ENCODE measurements at regions not wholly inside any gene's neighbourhood (a gene's known extent, or its start where the extent isn't known, plus 50 kb on each side); places are given as distances from the start of the nearest gene placed in this dataset.
"Not testable (repeated sequence)": the region's sequence is repeated elsewhere in the genome, so short reads cannot be mapped to it uniquely, and the experiment has no call there.

DNA sequence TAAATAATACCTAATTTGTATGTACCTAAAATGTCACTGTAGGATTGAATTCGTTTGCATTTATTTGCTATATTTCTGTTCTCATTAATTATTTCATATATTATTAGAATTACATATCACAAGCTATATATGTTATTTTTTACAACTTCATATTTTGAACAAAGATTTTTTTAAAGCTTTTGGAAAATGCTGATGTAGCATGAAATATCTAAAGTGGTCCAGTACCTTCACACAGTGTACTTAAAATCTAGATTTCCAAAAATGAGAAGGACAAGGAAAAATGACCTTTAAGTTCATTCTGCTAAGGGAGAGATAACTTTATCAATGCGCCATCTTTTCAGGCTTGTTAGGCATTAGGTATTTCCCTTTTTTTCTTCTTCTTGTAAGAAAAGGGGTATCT lies 71.8 kb downstream of the LARP7 start:
- no peak for DNase-seq
- TF ChIP-seq GATA1 (IDR thresholded peaks at IDR 0.05; ENCODE audit: low read depth, low read length): no peak
- TF ChIP-seq POLR2A (IDR thresholded peaks at IDR 0.05; ENCODE audit: low read length): no peak

DNA sequence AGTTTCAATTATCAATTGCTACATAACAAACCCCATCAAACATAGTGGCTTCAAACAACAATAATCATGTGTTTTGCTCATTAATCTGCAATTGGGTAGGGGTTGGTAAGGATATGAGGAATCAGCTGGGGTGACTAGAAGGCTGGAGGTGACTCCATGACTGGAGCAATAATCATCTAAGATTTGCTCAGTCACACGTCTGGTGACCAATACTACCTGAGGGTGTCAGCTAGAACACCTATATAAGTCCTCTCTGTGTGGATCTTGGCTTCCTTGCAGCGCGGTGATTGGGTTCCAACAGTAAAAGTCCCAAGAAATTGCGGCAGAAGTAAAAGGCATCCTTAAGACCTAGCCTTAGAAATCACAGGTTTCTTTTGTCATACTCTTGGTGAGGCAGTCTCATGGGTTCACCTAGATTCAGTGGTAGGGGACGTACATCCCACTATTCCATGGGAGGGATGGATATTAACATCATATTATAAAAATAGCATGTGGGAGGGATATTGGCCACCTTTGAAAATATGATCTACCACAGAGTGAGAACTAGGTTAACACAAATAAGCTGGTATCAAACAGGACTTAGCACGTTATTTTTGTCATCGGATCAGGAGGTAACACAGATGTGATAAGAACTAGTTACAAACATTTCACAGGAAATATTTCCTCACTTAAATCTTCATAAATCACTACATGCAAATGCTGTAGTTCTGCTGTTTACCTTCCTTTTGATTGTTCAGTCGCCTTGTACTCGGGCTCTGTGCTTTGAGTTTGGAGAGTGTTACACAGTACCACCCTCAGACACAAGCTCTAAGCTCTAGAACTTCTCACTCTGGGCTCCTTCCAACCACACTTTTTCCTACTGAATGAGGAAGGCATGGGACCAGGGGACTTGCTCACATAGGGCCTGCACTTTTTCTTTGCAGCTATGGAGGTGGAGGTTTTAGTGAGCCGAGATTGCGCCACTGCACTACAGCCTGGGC lies 78.3 kb downstream of the LARP7 start:
- no peak for DNase-seq
- TF ChIP-seq GATA1 (IDR thresholded peaks at IDR 0.05; ENCODE audit: low read depth, low read length): no peak
- no peak for TF ChIP-seq POLR2A (IDR thresholded peaks at IDR 0.05; ENCODE audit: low read length)

DNA sequence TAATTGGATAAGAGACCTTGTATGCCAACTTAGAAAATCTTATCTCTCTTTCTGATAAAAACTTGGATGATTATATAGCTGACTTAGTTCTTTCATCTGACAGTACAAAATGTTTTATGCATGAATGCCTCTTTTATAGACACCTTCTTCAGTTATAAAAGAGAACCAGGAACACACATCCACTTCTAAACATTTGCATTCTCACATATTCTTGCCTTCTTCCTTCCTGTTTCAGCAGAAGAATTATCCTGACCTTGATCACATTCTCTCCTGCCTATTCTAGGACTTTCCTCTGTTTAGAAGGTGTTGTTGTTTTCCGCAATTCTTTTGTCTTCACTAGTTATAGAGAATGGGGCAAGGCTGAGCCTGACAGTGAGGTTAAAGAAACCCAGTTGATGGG lies 80.9 kb downstream of the LARP7 start:
- TF ChIP-seq GATA1 (IDR thresholded peaks at IDR 0.05; ENCODE audit: low read depth, low read length) (no peak), POLR2A (IDR thresholded peaks at IDR 0.05; ENCODE audit: low read length) (no peak)

DNA sequence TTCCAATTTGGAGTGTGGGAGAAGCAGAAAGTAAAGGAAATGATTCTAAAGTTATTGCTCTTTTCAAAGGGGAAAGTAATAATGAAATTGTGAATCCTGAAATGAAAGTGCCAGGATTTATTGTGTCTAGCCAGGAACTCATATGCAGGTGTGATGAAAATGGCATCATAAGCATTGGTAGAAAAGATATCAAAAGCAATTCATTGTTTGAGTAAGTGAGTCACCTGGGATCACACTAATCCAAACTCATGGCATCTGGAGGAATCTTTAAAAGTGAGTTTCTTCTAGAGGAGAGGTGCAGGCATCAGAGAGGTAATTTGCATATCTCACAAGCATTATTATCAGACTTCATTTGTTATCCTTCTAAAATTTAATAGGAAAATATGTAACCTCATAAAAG lies 84.7 kb downstream of the LARP7 start:
- no peak for DNase-seq
- TF ChIP-seq POLR2A (IDR thresholded peaks at IDR 0.05; ENCODE audit: low read length) (no peak), GATA1 (IDR thresholded peaks at IDR 0.05; ENCODE audit: low read depth, low read length) (no peak)

More for the DNA sequence above, 80.9 kb downstream of the LARP7 start:
- DNase-seq: no peak

GRCh38 chr4:112726041-112726440 lies 89.1 kb downstream of the LARP7 start:
- no peak for TF ChIP-seq POLR2A (IDR thresholded peaks at IDR 0.05; ENCODE audit: low read length)
- TF ChIP-seq GATA1 (IDR thresholded peaks at IDR 0.05; ENCODE audit: low read depth, low read length): no peak
- DNase-seq: no peak

DNA sequence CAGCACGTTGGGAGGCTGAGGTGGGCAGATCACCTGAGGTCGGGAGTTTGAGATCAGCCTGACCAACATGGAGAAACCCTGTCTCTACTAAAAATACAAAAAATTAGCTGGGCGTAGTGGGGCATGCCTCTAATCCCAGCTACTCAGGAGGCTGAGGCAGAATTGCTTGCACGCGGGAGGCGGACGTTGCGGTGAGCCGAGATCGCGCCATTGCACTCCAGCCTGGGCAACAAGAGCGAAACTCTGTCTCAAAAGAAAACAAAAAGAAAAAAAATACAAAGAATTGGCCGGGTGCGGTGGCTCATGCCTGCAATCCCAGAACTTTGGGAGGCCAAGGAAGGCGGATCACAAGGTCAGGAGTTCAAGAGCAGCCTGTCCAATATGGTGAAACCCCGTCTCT lies 90.8 kb downstream of the LARP7 start:
- not testable (repeated sequence) for DNase-seq

DNA sequence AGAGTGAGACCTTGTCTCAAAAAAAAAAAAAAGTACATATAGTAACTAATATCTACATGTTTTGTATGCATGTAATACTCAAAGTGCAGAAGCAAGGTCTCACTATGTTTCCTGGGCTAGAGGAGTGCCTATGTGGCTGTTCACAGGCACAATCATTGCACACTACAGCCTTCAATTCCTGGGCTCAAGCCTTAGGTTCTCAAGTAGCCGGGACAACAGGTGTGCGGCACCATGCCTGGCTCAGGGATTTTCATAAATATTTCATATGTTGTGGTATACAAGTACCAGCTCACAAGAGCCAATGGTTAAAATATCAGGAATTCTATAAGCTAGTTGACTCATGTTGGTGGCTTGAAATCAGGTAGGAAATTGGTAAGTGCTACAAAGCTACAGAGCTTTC lies 94.8 kb downstream of the LARP7 start:
- no peak for TF ChIP-seq POLR2A (IDR thresholded peaks at IDR 0.05; ENCODE audit: low read length)
- no peak for TF ChIP-seq GATA1 (IDR thresholded peaks at IDR 0.05; ENCODE audit: low read depth, low read length)
- no peak for DNase-seq

DNA sequence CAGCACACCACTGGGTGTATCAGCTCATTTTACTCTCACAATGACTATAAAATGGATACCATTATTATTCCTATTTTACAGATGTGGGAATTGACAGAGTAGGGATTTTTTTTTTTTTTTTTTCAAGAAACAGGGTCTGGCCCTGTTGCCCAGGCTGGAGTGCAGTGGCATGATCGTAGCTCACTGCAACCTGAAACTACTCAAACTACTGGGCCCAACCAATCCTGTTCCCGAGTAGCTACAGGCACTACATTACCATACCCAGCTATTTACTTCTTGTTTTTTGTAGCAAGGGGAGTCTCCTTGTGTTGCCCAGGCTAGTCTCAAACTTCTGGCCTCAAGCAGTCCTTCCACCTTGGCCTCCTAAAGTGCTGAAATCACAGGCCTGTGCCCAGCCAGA lies 95.2 kb downstream of the LARP7 start:
- TF ChIP-seq GATA1 (IDR thresholded peaks at IDR 0.05; ENCODE audit: low read depth, low read length) (no peak), POLR2A (IDR thresholded peaks at IDR 0.05; ENCODE audit: low read length) (no peak)
- no peak for DNase-seq

DNA sequence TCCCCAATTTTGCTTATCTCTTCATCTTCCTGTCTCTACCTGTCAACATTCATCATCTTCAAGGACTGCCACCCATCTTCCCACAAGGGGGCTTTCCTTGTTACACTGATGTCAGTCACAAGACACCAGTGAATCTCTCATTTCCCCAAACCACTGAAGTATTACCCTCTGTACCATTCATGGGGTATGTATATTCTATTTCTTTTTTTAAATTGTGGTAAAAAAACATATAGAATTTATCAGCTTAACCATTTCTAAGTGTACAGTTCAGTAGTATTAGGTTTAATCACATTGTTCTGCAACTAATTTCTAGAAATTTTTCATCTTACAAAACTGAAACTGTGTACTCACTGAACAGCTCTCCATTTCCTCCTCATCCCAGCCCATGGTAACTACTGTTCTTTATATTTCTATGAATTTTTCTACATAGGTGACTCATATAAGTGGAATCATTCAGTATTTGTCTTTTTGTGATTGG lies 98.6 kb downstream of the LARP7 start:
- no peak for DNase-seq
- no peak for TF ChIP-seq POLR2A (IDR thresholded peaks at IDR 0.05; ENCODE audit: low read length)
- TF ChIP-seq GATA1 (IDR thresholded peaks at IDR 0.05; ENCODE audit: low read depth, low read length): no peak

DNA sequence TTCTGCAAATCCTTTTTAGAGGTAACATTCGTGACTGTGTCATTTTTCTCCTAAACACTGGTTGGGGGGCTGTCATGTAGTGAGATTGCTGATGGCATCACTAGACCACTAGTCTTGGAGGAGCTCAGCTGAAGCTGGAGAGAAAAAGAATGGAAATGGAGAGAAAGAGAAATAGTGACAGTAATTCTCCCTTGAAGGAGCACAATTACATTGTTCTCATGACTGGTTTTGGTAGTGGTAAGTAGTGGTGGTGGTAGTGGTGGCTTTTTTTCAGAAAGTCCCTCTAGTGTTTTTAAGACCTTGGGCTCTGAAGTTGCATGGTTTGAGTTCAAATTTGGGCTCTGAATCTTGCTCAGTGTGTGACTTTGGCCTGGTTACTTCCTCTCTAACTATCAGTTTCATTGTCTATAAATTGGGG lies 99.8 kb downstream of the LARP7 start:
- DNase-seq: no peak
- no peak for TF ChIP-seq GATA1 (IDR thresholded peaks at IDR 0.05; ENCODE audit: low read depth, low read length)
- TF ChIP-seq POLR2A (IDR thresholded peaks at IDR 0.05; ENCODE audit: low read length): no peak

GRCh38 chr4:112739442-112739841 lies 102.5 kb downstream of the LARP7 start:
- TF ChIP-seq POLR2A (IDR thresholded peaks at IDR 0.05; ENCODE audit: low read length) (no peak), GATA1 (IDR thresholded peaks at IDR 0.05; ENCODE audit: low read depth, low read length) (no peak)

DNA sequence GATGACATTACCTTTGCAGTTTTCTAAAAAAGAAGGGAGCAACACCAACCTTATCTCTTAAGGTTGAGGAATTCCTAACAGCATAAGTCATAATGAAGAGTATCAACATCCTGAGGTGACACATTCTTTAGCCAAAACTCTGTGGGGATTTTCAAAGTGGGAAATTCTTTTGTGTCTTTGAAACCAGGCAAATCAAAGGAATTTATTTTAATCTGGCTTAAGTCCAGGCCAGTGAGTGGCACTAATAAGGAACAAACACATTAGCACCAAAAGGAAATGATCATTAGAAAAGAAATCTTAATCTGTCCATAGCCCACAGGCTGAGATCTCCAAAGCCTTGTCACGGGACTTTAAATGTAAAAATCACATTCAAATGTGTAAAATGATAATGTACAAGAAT lies 110.1 kb downstream of the LARP7 start:
- no peak for TF ChIP-seq GATA1 (IDR thresholded peaks at IDR 0.05; ENCODE audit: low read depth, low read length)
- no peak for TF ChIP-seq POLR2A (IDR thresholded peaks at IDR 0.05; ENCODE audit: low read length)
- no peak for DNase-seq

More at GRCh38 chr4:112739442-112739841, 102.5 kb downstream of the LARP7 start:
- DNase-seq: no peak

GRCh38 chr4:112748352-112748878 lies 111.5 kb downstream of the LARP7 start:
- TF ChIP-seq GATA1 (IDR thresholded peaks at IDR 0.05; ENCODE audit: low read depth, low read length) (no peak), POLR2A (IDR thresholded peaks at IDR 0.05; ENCODE audit: low read length) (no peak)
- no peak for DNase-seq

- DNase-seq: not testable (repeated sequence)
These were observed 113.8 kb downstream of the LARP7 start for GRCh38 chr4:112750749-112751148.

DNA sequence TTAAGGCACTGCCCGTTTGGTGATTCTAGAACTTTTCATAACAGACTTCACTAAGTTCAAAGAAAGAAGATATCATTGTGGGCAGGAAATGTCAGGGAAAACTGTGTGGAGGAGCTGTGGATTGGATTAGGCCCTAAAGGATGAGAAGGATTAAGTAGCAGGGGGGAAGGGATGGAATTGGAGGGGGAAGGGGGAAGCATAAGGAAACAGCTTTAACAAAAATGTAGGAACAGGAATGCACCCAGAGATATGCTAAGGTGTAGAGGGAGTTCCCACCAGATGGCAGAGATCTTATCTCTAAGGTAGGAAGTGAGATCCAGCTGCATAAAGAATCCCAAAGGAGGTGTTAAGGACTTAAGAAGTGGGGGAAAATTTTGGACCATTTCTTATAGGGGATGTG lies 114.5 kb downstream of the LARP7 start:
- TF ChIP-seq POLR2A (IDR thresholded peaks at IDR 0.05; ENCODE audit: low read length) (no peak), GATA1 (IDR thresholded peaks at IDR 0.05; ENCODE audit: low read depth, low read length) (no peak)
- no peak for DNase-seq
